Ovary (tissue), 7 donors: ENCODE measurements at regions not wholly inside any gene's neighbourhood (a gene's known extent, or its start where the extent isn't known, plus 50 kb on each side); places are given as distances from the start of the nearest gene placed in this dataset.

ENCODE experiments used
- DNase-seq, 5 donors: peaks; one replicate each; pipeline ENCODE4 v3.0.0-alpha.2; 2019 to 2020
- H3K27ac ChIP-seq, 2 donors: fragments of 200-600 bp; one replicate each; pipeline versions ENCODE4 v1.5.1 to v1.8.0; 2019 to 2022
- H3K27me3 ChIP-seq: fragments of 200-600 bp; one replicate; pipeline ENCODE4 v1.8.0; 2022
- H3K36me3 ChIP-seq: fragments of 200-600 bp; sonication (generic); one replicate; pipeline ENCODE4 v1.5.1; 2019
- H3K4me1 ChIP-seq: one replicate; pipeline ENCODE4 v1.8.1; 2013; ENCODE audit warnings: mild to moderate bottlenecking, moderate library complexity; ENCODE audit not compliant: insufficient read depth
- H3K4me3 ChIP-seq: fragments of 200-600 bp; sonication (generic); one replicate; pipeline ENCODE4 v1.5.1; 2017
- H3K9me3 ChIP-seq, 2 donors: fragments of 200-600 bp in 1 of 2; sonication (generic) in 1 of 2; one replicate each; pipeline versions ENCODE4 v1.5.1 to v1.8.1; 2013 to 2019; ENCODE audit warnings: mild to moderate bottlenecking in 1 of 2, moderate library complexity in 1 of 2
- CTCF ChIP-seq, 3 donors: fragments of 450-650 bp in 2 of 3; fragments of 200-600 bp in 1 of 3; IDR thresholded peaks; one replicate each; pipeline versions ENCODE4 v1.5.1 to v1.8.0; 2016 to 2022; ENCODE audit warnings: antibody characterized with exemption in 3 of 3, mild to moderate bottlenecking in 1 of 3
- EP300 ChIP-seq: sonication (generic); formaldehyde crosslinking; IDR thresholded peaks from one replicate; pipeline ENCODE4 v1.6.1; 2017; ENCODE audit warnings: antibody characterized with exemption
- POLR2A ChIP-seq: fragments of 450-650 bp; IDR thresholded peaks from one replicate; pipeline ENCODE4 v1.6.1; 2017; ENCODE audit warnings: antibody characterized with exemption, mild to moderate bottlenecking, moderate library complexity
- WGBS, 3 donors: extraction: QIAGEN DNeasy Blood & Tissue Kit in 1 of 3; methylation state at CpG; one replicate each; pipeline versions ENCODE4 v1.1.5 to v1.1.7; 2013 to 2017; 5-methylcytosine and 5-hydroxymethylcytosine counted together
- intact Hi-C, 4 donors: fragments of 100-400 bp; cut with DNase I; formaldehyde crosslinking; loops; one replicate each; pipeline versions ENCODE4 v1.11.0 to v1.15.1; 2022 to 2023
- donor health status: DM: no; HTN: no; CAD: no; lungs with moderate emphysema.
- donor health status: DM: no; HTN: no; CAD: no.
- donor health status: Bipolar disorder and iron deficiency.
- donor health status: DM: no; HTN: no; CAD: no.
- donor health status: DM: yes; HTN: yes; CAD: no.

GRCh38 chr1:47554082-47554481 lies 116.2 kb downstream of the FOXD2 start:
- intact Hi-C loops, result no loop called here
- DNase-seq, result no peak
- H3K36me3 ChIP-seq, result no peaks in the 10 kb centered on the region
- H3K27ac ChIP-seq, result no peak overlapping the region
- no peak overlapping the region for H3K4me3 ChIP-seq
- TF ChIP-seq EP300 (no peak), POLR2A (no peak), CTCF (IDR thresholded peaks at IDR 0.05) (no peak)
- no peaks in the 10 kb centered on the region for H3K9me3 ChIP-seq
- WGBS, 3 donors, result 72 to 87% (median 78%) methylated on average over 5 of the region's 5 CpGs
- H3K27me3 ChIP-seq, result no peaks in the 10 kb centered on the region
- no peaks in the 10 kb centered on the region for H3K4me1 ChIP-seq

GRCh38 chr1:47554901-47555300 lies 117.1 kb downstream of the FOXD2 start:
- 90 to 97% (median 93%) methylated on average over 1 of the region's 1 CpG for WGBS, 3 donors
- no peak for DNase-seq
- H3K27ac ChIP-seq, result no peak overlapping the region

GRCh38 chr1:47555306-47555705 lies 117.5 kb downstream of the FOXD2 start:
- intact Hi-C loops, result no loop called here
- TF ChIP-seq EP300 (no peak), POLR2A (no peak), CTCF (IDR thresholded peaks at IDR 0.05) (no peak)
- Histone ChIP-seq H3K4me1 (no peaks in the 10 kb centered on the region), H3K27me3 (no peaks in the 10 kb centered on the region), H3K36me3 (no peaks in the 10 kb centered on the region), H3K4me3 (no peak overlapping the region), H3K9me3 (no peaks in the 10 kb centered on the region), H3K27ac (no peak overlapping the region)
- WGBS, 3 donors, result 79 to 86% (median 86%) methylated on average over 2 of the region's 2 CpGs
- no peak for DNase-seq

More at GRCh38 chr1:47554901-47555300, 117.1 kb downstream of the FOXD2 start:
- TF ChIP-seq CTCF (IDR thresholded peaks at IDR 0.05), result no peak
- TF ChIP-seq EP300, result no peak
- Histone ChIP-seq H3K9me3 (no peaks in the 10 kb centered on the region), H3K36me3 (no peaks in the 10 kb centered on the region), H3K27me3 (no peaks in the 10 kb centered on the region), H3K4me3 (no peak overlapping the region), H3K4me1 (no peaks in the 10 kb centered on the region)
- intact Hi-C loops, result no loop called here

- TF ChIP-seq EP300 (no peak), CTCF (IDR thresholded peaks at IDR 0.05) (no peak), POLR2A (no peak)
- no peaks in the 10 kb centered on the region for H3K27me3 ChIP-seq
- H3K27ac ChIP-seq, result no peak overlapping the region
- 25 to 41% (median 27%) methylated on average over 17 to 24 of the region's 24 CpGs for WGBS, 3 donors
- H3K9me3 ChIP-seq, result no peaks in the 10 kb centered on the region
- no peak overlapping the region for H3K4me3 ChIP-seq
- H3K36me3 ChIP-seq, result no peaks in the 10 kb centered on the region
- intact Hi-C loops, result no loop called here
- DNase-seq, result no peak
- H3K4me1 ChIP-seq, result no peaks in the 10 kb centered on the region
These were observed 118.2 kb downstream of the FOXD2 start for GRCh38 chr1:47555841-47556560.
